Hepatocyte (in vitro differentiated cells): ENCODE measurements at regions not wholly inside any gene's neighbourhood (a gene's known extent, or its start where the extent isn't known, plus 50 kb on each side); places are given as distances from the start of the nearest gene placed in this dataset.

Source experiments
- DNase-seq: peaks from one replicate; pipeline ENCODE4 v3.0.0-alpha.2; 2016; ENCODE audit warnings: low spot score
- H2AFZ ChIP-seq: fragments of 200-600 bp; sonication (generic); 2 replicates; pipeline ENCODE4 v1.6.0; 2016; ENCODE audit warnings: antibody characterized with exemption, mild to moderate bottlenecking
- H3K27ac ChIP-seq: fragments of 200-600 bp; sonication (generic); 2 replicates; pipeline ENCODE4 v1.5.1; 2016; ENCODE audit warnings: mild to moderate bottlenecking
- H3K27me3 ChIP-seq: fragments of 200-600 bp; sonication (generic); 2 replicates; pipeline ENCODE4 v1.6.1; 2016
- H3K36me3 ChIP-seq: fragments of 200-600 bp; sonication (generic); replicated peaks from 2 replicates; pipeline ENCODE4 v1.5.1; 2016; ENCODE audit warnings: low read depth; ENCODE audit not compliant: insufficient read depth
- H3K4me1 ChIP-seq: fragments of 200-600 bp; sonication (generic); 2 replicates; pipeline ENCODE4 v1.5.1; 2016; ENCODE audit warnings: mild to moderate bottlenecking, moderate library complexity; ENCODE audit not compliant: insufficient read depth
- H3K4me2 ChIP-seq: fragments of 200-600 bp; sonication (generic); 2 replicates; pipeline ENCODE4 v1.6.0; 2016
- H3K4me3 ChIP-seq: fragments of 200-600 bp; sonication (generic); 2 replicates; pipeline ENCODE4 v1.5.1; 2016; ENCODE audit warnings: mild to moderate bottlenecking
- H3K79me2 ChIP-seq: fragments of 200-600 bp; sonication (generic); 2 replicates; pipeline ENCODE4 v1.6.0; 2017; ENCODE audit warnings: mild to moderate bottlenecking
- H3K9me2 ChIP-seq: fragments of 200-600 bp; sonication (generic); replicated peaks from 2 replicates; pipeline ENCODE4 v1.6.0; 2017; ENCODE audit warnings: mild to moderate bottlenecking; ENCODE audit not compliant: insufficient read depth
- H3K9me3 ChIP-seq: fragments of 200-600 bp; sonication (generic); 2 replicates; pipeline ENCODE4 v1.5.1; 2016; ENCODE audit warnings: low read depth, mild to moderate bottlenecking
- H4K20me1 ChIP-seq: fragments of 200-600 bp; sonication (generic); 2 replicates; pipeline ENCODE4 v1.6.0; 2016; ENCODE audit warnings: mild to moderate bottlenecking; ENCODE audit not compliant: insufficient read depth, poor library complexity, severe bottlenecking
- CTCF ChIP-seq: fragments of 200-600 bp; sonication (generic); IDR thresholded peaks from 2 replicates; pipeline ENCODE4 v1.5.1; 2016; ENCODE audit warnings: antibody characterized with exemption, mild to moderate bottlenecking; ENCODE audit not compliant: poor library complexity
- EZH2 ChIP-seq: fragments of 200-600 bp; sonication (generic); IDR thresholded peaks from 2 replicates; pipeline ENCODE4 v1.6.1; 2016; ENCODE audit warnings: antibody characterized with exemption, mild to moderate bottlenecking, borderline replicate concordance
- EZH2phosphoT487 ChIP-seq: fragments of 200-600 bp; sonication (generic); IDR thresholded peaks from one replicate; pipeline ENCODE4 v1.6.1; 2018; ENCODE audit warnings: antibody characterized with exemption, mild to moderate bottlenecking, low read depth, moderate library complexity; ENCODE audit not compliant: unreplicated experiment, severe bottlenecking
- WGBS: methylation state at CpG from one replicate; pipeline ENCODE4 v1.1.6; 2016; ENCODE audit warnings: low lambda C conversion rate; ENCODE audit errors: missing lambda C conversion rate; 5-methylcytosine and 5-hydroxymethylcytosine counted together

- Histone ChIP-seq H3K27me3 (peaks cover 20% of the 10 kb centered on the region), H3K27ac (no peak overlapping the region), H3K4me2 (no peak overlapping the region), H3K79me2 (no peaks in the 10 kb centered on the region), H3K9me2 (no peaks in the 10 kb centered on the region), H3K9me3 (no peaks in the 10 kb centered on the region), H3K36me3 (no peaks in the 10 kb centered on the region), H3K4me1 (peaks cover 4% of the 10 kb centered on the region), H2AFZ (no peak overlapping the region), H4K20me1 (no peaks in the 10 kb centered on the region), H3K4me3 (no peak overlapping the region)
- TF ChIP-seq EZH2 (no peak), EZH2phosphoT487 (no peak), CTCF (no peak)
- DNase-seq = no peak
- WGBS = 77% methylated on average over 11 of the region's 12 CpGs
Measured at GRCh38 chr20:59441860-59442810, 141.7 kb downstream of the EDN3 start.

GRCh38 chr20:59443550-59443949 lies 143.1 kb downstream of the EDN3 start:
- no peak for DNase-seq
- H3K79me2 ChIP-seq = no peaks in the 10 kb centered on the region
- WGBS = 69% methylated on average over 1 of the region's 1 CpG
- TF ChIP-seq EZH2phosphoT487 = no peak
- TF ChIP-seq CTCF = no peak
- H3K4me3 ChIP-seq = no peak overlapping the region
- H2AFZ ChIP-seq = no peak overlapping the region
- no peaks in the 10 kb centered on the region for H3K9me3 ChIP-seq
- H3K9me2 ChIP-seq = no peaks in the 10 kb centered on the region
- H4K20me1 ChIP-seq = no peaks in the 10 kb centered on the region
- H3K4me1 ChIP-seq = peaks cover 4% of the 10 kb centered on the region
- no peak overlapping the region for H3K27ac ChIP-seq
- H3K36me3 ChIP-seq = no peaks in the 10 kb centered on the region
- H3K27me3 ChIP-seq = peaks cover 33% of the 10 kb centered on the region
- no peak overlapping the region for H3K4me2 ChIP-seq

GRCh38 chr20:59446376-59446775 lies 146.0 kb downstream of the EDN3 start:
- H3K4me3 ChIP-seq = no peak overlapping the region
- no peak for TF ChIP-seq CTCF
- TF ChIP-seq EZH2phosphoT487 = no peak
- TF ChIP-seq EZH2 = no peak
- WGBS = 79% methylated on average over 4 of the region's 4 CpGs

More at GRCh38 chr20:59446376-59446775, 146.0 kb downstream of the EDN3 start:
- Histone ChIP-seq H3K36me3 (no peaks in the 10 kb centered on the region), H3K27ac (no peak overlapping the region), H3K79me2 (no peaks in the 10 kb centered on the region), H3K27me3 (peaks cover 35% of the 10 kb centered on the region), H3K9me2 (no peaks in the 10 kb centered on the region), H3K9me3 (no peaks in the 10 kb centered on the region), H3K4me2 (no peak overlapping the region), H4K20me1 (no peaks in the 10 kb centered on the region), H2AFZ (no peak overlapping the region), H3K4me1 (peaks cover 4% of the 10 kb centered on the region)
- DNase-seq = no peak
